Activated naive CD8-positive, alpha-beta T cell treated with anti-CD3 and anti-CD28 coated beads for 36 hours (primary cell): ENCODE measurements at regions not wholly inside any gene's neighbourhood (a gene's known extent, or its start where the extent isn't known, plus 50 kb on each side); places are given as distances from the start of the nearest gene placed in this dataset.

Experiments
- DNase-seq: peaks from one replicate; pipeline ENCODE4 v3.0.0; 2021
- H3K27ac Mint-ChIP-seq: one replicate; pipeline ENCODE4 v1.8.0; 2022; ENCODE audit warnings: mild to moderate bottlenecking, moderate library complexity, mixed read lengths
- H3K27me3 Mint-ChIP-seq: one replicate; pipeline ENCODE4 v1.8.0; 2022; ENCODE audit warnings: mild to moderate bottlenecking, mixed read lengths
- H3K36me3 Mint-ChIP-seq: one replicate; pipeline ENCODE4 v1.8.0; 2021; ENCODE audit warnings: mild to moderate bottlenecking, mixed read lengths
- H3K4me1 Mint-ChIP-seq: one replicate; pipeline ENCODE4 v1.8.0; 2021; ENCODE audit warnings: mixed read lengths
- H3K4me3 Mint-ChIP-seq: one replicate; pipeline ENCODE4 v1.8.0; 2022; ENCODE audit warnings: mild to moderate bottlenecking, moderate library complexity, mixed read lengths
- H3K9me3 Mint-ChIP-seq: one replicate; pipeline ENCODE4 v1.8.0; 2022; ENCODE audit warnings: mixed read lengths

- H3K9me3 Mint-ChIP-seq: no peaks in the 10 kb centered on the region
- H3K36me3 Mint-ChIP-seq: no peaks in the 10 kb centered on the region
- DNase-seq: no peak
- peaks cover 5% of the 10 kb centered on the region for H3K4me1 Mint-ChIP-seq
- H3K27ac Mint-ChIP-seq: no peak overlapping the region
- peaks cover 10% of the 10 kb centered on the region for H3K27me3 Mint-ChIP-seq
- no peak overlapping the region for H3K4me3 Mint-ChIP-seq
Observed at GRCh38 chr2:173808718-173809117, 156.5 kb downstream of the SP3 start.

DNA sequence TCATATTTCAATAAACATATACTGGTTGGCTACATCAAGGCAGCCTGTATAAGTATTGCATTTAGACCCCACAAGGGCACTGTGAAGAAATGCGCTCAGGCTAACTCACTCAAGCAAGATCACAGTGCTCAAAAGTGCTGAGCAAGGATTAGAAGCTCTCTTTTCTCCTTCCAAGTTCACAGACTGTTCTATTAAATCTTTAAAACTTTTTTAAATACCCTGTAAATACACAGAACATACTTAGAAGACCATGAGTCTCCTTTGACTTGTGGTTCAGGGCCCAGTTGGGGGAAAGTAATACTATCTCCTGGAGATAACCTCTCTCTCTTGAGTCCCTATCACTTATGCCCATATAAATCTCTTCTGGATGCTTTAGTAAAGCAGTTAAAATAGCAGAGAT lies 152.9 kb downstream of the SP3 start:
- Mint-ChIP-seq H3K4me1 (no peaks in the 10 kb centered on the region), H3K27me3 (peaks cover 14% of the 10 kb centered on the region), H3K36me3 (no peaks in the 10 kb centered on the region), H3K4me3 (no peak overlapping the region), H3K27ac (no peak overlapping the region), H3K9me3 (no peaks in the 10 kb centered on the region)
- no peak for DNase-seq

DNA sequence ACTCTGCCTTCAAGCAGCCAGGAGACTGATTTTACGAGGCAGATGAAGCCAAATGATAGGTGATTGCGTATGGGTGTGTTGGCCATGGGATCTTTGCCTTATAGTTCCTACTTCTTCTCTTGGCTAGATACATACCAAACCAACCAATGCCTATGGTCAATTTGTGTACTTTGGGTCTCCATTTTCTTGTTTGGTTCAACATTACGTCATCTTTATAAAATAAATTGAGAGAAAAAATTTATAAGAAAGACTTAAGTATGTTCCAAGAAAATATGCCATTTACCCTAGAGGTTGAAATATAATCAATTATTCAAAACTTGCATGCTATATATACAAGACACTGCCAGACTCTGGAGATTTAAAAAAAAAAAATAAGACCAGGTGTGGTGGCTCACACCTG lies 150.9 kb downstream of the SP3 start:
- Mint-ChIP-seq H3K27me3 (peaks cover 10% of the 10 kb centered on the region), H3K36me3 (no peaks in the 10 kb centered on the region), H3K27ac (no peak overlapping the region), H3K9me3 (no peaks in the 10 kb centered on the region), H3K4me3 (no peak overlapping the region), H3K4me1 (no peaks in the 10 kb centered on the region)
- DNase-seq: no peak

GRCh38 chr2:173815772-173816171 lies 149.4 kb downstream of the SP3 start:
- H3K36me3 Mint-ChIP-seq: no peaks in the 10 kb centered on the region
- DNase-seq: no peak
- H3K27me3 Mint-ChIP-seq: peaks cover 9% of the 10 kb centered on the region
- H3K9me3 Mint-ChIP-seq: no peaks in the 10 kb centered on the region
- H3K4me3 Mint-ChIP-seq: no peak overlapping the region
- no peaks in the 10 kb centered on the region for H3K4me1 Mint-ChIP-seq
- no peak overlapping the region for H3K27ac Mint-ChIP-seq

- Mint-ChIP-seq H3K36me3 (no peaks in the 10 kb centered on the region), H3K27me3 (peaks cover 16% of the 10 kb centered on the region), H3K4me1 (no peaks in the 10 kb centered on the region), H3K4me3 (no peak overlapping the region), H3K9me3 (no peaks in the 10 kb centered on the region), H3K27ac (no peak overlapping the region)
- no peak for DNase-seq
Observed at GRCh38 chr2:173817582-173817981, 147.6 kb downstream of the SP3 start.

- H3K4me1 Mint-ChIP-seq: no peaks in the 10 kb centered on the region
- no peak for DNase-seq
- peaks cover 14% of the 10 kb centered on the region for H3K27me3 Mint-ChIP-seq
- H3K36me3 Mint-ChIP-seq: no peaks in the 10 kb centered on the region
- no peak overlapping the region for H3K27ac Mint-ChIP-seq
- H3K4me3 Mint-ChIP-seq: no peak overlapping the region
- no peaks in the 10 kb centered on the region for H3K9me3 Mint-ChIP-seq
Observed at GRCh38 chr2:173818285-173818684, 146.9 kb downstream of the SP3 start.

DNA sequence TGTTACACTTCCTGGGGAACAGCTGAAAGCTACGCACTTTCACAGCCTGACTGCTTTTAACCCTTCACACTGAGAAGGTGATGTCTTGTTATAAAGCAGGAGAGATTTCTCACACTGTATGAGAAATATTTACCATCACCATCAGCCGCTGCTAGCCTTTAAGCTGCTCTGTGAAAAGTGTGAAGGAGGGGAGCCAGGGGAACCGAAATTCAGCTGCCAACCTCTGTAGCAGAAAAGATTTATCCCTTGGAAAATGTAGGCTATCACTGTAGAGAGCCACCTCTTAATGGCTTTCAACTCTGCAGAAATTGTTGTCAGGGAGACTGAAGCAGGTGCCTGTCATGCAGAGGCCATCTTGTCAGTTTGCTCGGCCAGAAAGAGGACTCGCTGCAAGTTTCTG lies 145.3 kb downstream of the SP3 start:
- Mint-ChIP-seq H3K9me3 (no peaks in the 10 kb centered on the region), H3K4me3 (no peak overlapping the region), H3K27ac (no peak overlapping the region), H3K27me3 (peaks cover 12% of the 10 kb centered on the region), H3K36me3 (no peaks in the 10 kb centered on the region), H3K4me1 (no peaks in the 10 kb centered on the region)
- DNase-seq: no peak

DNA sequence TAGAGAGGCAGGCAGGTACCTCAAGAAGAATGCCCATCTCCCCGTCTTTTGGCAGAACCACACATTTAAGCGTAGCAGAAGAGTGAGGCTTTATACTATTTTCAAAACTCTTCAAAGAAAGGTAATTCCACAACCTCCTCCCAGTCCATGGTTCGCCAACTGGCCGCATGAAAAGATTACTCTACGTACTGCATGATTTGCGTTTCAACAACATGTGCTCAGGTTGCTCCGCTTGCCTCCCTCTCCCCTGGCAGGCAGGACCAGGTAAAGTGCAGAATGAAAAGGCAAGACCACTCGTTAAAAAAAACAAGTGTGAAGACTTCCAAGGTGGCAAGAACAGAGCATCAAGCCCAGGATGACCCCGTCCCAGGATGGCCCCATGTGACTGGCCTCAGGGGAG lies 143.7 kb downstream of the SP3 start:
- H3K4me1 Mint-ChIP-seq: no peaks in the 10 kb centered on the region
- H3K4me3 Mint-ChIP-seq: no peak overlapping the region
- peaks cover 10% of the 10 kb centered on the region for H3K27me3 Mint-ChIP-seq
- no peak overlapping the region for H3K27ac Mint-ChIP-seq
- no peaks in the 10 kb centered on the region for H3K9me3 Mint-ChIP-seq
- no peaks in the 10 kb centered on the region for H3K36me3 Mint-ChIP-seq
- DNase-seq: no peak

DNA sequence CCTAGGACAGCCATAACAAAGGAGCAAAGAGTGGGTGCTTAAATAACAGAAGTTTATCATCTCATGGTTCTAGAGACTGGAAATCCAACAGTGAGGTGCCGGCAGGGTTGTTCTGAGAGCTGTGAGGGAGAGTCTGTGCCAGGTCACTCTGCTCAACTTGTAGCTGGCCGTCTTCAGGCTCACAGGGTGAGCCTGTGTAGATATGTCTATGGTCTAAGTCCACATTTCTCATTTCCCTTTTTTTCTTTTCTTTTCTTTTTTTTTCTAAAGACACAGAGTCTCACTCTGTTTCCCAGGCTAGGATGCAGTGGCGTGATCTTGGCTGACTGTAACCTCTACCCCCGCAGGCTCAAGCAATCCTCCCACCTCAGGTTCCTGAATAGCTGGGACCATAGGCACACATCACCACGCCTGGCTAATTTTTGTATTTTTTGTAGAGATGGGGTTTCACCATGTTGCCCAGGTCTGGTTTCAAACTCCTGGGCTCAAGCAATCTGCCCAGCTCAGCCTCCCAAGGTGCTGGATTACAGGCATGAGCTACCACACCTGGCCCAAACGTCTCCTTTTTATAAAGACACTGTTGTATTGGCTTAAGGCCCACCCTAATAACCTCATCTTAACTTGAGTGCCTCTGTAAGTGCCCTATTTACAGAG lies 142.2 kb downstream of the SP3 start:
- H3K27me3 Mint-ChIP-seq: peaks cover 10% of the 10 kb centered on the region
- H3K36me3 Mint-ChIP-seq: no peaks in the 10 kb centered on the region
- no peak overlapping the region for H3K4me3 Mint-ChIP-seq
- H3K4me1 Mint-ChIP-seq: no peaks in the 10 kb centered on the region
- no peak overlapping the region for H3K27ac Mint-ChIP-seq
- H3K9me3 Mint-ChIP-seq: no peaks in the 10 kb centered on the region
- DNase-seq: no peak

DNA sequence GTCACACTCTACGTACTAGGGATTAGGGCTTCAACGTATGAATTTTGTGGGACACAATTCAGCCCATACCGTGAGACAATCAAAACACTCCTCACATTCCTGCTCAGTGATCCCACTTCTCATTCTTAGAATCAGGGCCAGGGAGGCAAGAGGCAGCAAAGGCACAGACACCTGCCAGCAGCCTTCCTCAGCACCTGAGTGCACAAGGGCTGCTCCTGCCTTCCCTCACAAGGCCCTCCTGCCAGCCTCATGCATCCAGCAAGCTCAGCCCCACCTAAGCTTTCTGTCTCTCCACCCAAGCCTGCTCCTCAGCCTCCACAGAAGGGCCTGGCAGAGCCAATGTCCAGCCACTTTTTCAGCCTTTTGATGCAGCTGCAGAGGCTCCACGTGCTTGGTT lies 141.6 kb downstream of the SP3 start:
- Mint-ChIP-seq H3K27ac (no peak overlapping the region), H3K27me3 (peaks cover 10% of the 10 kb centered on the region)

DNA sequence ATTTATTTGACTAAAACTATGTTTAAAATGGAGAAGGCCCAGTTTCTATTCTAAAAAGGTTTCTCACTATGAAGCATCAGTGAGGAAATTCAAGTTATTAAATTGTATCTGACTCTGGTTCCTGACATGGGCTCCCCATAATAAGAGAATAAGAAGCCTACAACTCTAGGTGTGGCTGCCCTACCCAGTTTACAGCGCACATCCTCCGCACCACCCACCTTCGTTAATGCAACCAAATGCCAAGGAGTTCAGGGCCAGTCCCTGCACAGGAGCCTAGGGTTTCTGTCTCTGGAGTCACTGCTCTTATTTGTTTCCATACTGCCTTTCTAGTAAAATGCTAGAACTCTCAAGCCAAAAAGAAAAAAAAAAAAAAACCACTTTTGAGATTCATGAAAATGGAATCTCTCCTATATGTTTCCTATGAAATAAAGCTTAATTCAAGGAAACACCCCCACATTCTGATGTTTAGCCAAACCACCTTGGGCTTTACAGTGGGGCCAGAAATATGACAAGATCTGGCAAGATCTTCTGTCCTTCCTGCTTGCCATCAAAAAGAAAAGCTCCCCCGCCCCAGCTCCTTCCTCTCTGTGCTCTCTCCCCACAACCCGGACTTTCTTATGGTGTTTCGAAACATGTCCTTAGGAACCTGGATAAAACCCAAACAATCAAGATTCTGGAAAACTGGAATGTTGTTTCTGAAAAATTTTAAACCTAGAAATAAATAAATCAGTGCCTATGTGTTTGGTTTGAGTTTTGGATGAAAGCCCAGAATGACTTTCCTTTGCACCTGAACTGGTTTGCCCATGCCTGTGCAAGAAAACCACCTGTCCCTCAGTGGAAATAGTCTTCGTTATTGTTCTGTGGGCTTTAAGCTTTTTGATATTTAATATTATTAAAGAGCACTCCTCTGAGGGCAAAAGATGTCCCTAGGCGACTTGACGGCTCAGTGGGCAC lies 136.7 kb downstream of the SP3 start:
- DNase-seq: no peak
- Mint-ChIP-seq H3K36me3 (no peaks in the 10 kb centered on the region), H3K27me3 (peaks cover 11% of the 10 kb centered on the region), H3K4me1 (peaks cover 1% of the 10 kb centered on the region), H3K9me3 (no peaks in the 10 kb centered on the region), H3K4me3 (no peak overlapping the region), H3K27ac (no peak overlapping the region)

More for the DNA sequence above, 141.6 kb downstream of the SP3 start:
- no peak for DNase-seq
- peaks cover 1% of the 10 kb centered on the region for H3K4me1 Mint-ChIP-seq
- no peak overlapping the region for H3K4me3 Mint-ChIP-seq
- no peaks in the 10 kb centered on the region for H3K36me3 Mint-ChIP-seq
- H3K9me3 Mint-ChIP-seq: no peaks in the 10 kb centered on the region

DNA sequence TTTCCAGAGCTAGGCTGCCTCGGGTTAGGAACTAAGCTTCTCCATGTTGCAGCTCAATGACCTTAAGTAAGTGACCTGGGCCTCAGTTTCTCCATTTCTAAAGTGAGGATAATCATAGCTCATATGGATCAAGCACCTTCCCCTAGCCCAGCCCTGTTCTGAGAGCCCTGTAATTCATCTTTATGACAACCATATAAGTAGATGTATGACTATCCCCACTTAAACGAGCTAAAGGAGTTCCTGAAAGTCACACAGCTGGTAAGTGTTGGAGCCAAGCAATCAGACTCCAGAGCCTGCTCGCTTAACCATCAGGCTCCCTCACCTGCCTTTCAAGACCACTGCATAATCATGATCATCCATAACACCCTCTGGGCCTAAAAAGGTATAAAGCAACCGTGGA lies 135.4 kb downstream of the SP3 start:
- Mint-ChIP-seq H3K27me3 (peaks cover 11% of the 10 kb centered on the region), H3K9me3 (no peaks in the 10 kb centered on the region), H3K36me3 (no peaks in the 10 kb centered on the region), H3K4me3 (no peak overlapping the region), H3K4me1 (peaks cover 1% of the 10 kb centered on the region), H3K27ac (no peak overlapping the region)
- no peak for DNase-seq

DNA sequence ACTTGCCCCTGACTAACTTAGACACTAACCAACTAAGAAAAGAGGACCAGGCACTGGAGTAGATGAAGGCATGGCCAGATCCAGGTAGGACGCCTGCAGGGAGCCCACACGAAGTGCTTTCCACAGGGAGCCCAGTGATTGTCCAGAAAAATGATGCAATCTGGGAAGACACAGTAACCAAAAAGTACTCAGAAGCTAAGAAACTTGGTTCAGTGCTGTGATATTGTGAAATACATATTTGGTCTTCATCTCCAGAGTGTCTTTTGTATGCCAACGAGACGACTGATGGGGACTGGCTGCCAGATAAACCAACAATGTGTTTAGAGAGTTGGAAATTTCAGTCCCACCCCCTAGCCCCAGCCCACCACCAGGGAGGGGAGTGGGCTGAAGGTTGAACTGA lies 135.0 kb downstream of the SP3 start:
- Mint-ChIP-seq H3K9me3 (no peaks in the 10 kb centered on the region), H3K27ac (no peak overlapping the region), H3K36me3 (no peaks in the 10 kb centered on the region)

GRCh38 chr2:173831312-173832229 lies 133.6 kb downstream of the SP3 start:
- Mint-ChIP-seq H3K27ac (no peak overlapping the region), H3K27me3 (peaks cover 11% of the 10 kb centered on the region), H3K36me3 (no peaks in the 10 kb centered on the region), H3K4me1 (peaks cover 1% of the 10 kb centered on the region), H3K4me3 (no peak overlapping the region), H3K9me3 (no peaks in the 10 kb centered on the region)
- DNase-seq: no peak

More for the DNA sequence above, 135.0 kb downstream of the SP3 start:
- DNase-seq: no peak
- no peak overlapping the region for H3K4me3 Mint-ChIP-seq
- H3K4me1 Mint-ChIP-seq: peaks cover 1% of the 10 kb centered on the region
- peaks cover 11% of the 10 kb centered on the region for H3K27me3 Mint-ChIP-seq

DNA sequence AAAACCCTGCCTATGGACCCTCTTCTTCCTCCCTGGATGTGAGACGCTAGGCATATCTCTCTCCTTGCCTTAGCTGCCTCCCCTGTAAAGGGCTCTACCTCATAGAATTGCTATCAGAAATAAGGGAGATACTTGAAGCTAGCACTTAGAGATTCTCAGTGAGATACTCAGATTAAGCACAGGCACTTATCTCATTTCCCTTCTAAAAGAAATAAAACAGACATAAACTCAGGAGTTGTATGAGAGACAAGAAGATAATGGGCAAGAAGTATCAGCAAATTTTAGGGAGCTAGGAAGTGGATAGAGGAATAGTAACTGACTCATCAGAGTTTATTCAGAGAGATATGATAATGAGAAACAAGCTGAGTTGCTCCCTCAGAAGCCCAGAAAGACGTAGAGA lies 131.0 kb downstream of the SP3 start:
- peaks cover 11% of the 10 kb centered on the region for H3K27me3 Mint-ChIP-seq
- H3K36me3 Mint-ChIP-seq: no peaks in the 10 kb centered on the region
- no peak for DNase-seq
- no peaks in the 10 kb centered on the region for H3K4me1 Mint-ChIP-seq
- no peaks in the 10 kb centered on the region for H3K9me3 Mint-ChIP-seq
- H3K4me3 Mint-ChIP-seq: no peak overlapping the region
- H3K27ac Mint-ChIP-seq: no peak overlapping the region
